Esophagus muscularis mucosa (tissue), 3 donors: ENCODE measurements at regions not wholly inside any gene's neighbourhood (a gene's known extent, or its start where the extent isn't known, plus 50 kb on each side); places are given as distances from the start of the nearest gene placed in this dataset.

Experiments
- POLR2A ChIP-seq: fragments of 450-650 bp; IDR thresholded peaks from one replicate; pipeline ENCODE4 v1.6.1; 2017; ENCODE audit warnings: antibody characterized with exemption, moderate library complexity, mild to moderate bottlenecking, low read depth
- POLR2AphosphoS5 ChIP-seq, 2 donors: sonication (generic); formaldehyde crosslinking; IDR thresholded peaks; one replicate each; pipeline ENCODE4 v1.6.1; 2017; ENCODE audit warnings: antibody characterized with exemption in 2 of 2
- TF ChIP-seq, protein P1 (sequence below), 3 experiments: fragments of 200-600 bp in 2 of 3; fragments of 450-650 bp in 1 of 3; sonication (generic) in 2 of 3; IDR thresholded peaks; one replicate each; pipeline ENCODE4 v1.5.1; 2017 to 2019; ENCODE audit warnings: antibody characterized with exemption in 3 of 3, mild to moderate bottlenecking in 2 of 3, moderate library complexity in 1 of 3

DNA sequence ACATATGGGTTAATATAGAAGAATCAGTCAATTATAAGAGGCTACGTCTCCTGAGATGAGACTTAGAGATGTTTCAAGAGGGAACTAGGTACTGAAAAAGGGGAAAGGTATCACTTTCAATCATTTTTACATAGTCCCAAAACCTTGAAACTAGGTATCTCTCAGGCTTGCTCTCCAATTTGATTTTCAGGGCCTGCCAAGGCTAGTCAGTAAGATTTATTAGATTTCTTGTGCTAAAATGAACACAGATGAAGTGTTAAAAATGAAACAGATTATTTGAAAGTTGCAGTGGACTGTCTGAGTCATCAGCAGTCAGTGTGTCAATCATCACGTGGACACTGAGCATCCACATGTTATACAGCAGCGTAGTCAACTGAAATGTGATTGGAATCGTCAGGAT is 591.1 kb downstream of the DTWD2 start:
- TF ChIP-seq, protein P1, sequence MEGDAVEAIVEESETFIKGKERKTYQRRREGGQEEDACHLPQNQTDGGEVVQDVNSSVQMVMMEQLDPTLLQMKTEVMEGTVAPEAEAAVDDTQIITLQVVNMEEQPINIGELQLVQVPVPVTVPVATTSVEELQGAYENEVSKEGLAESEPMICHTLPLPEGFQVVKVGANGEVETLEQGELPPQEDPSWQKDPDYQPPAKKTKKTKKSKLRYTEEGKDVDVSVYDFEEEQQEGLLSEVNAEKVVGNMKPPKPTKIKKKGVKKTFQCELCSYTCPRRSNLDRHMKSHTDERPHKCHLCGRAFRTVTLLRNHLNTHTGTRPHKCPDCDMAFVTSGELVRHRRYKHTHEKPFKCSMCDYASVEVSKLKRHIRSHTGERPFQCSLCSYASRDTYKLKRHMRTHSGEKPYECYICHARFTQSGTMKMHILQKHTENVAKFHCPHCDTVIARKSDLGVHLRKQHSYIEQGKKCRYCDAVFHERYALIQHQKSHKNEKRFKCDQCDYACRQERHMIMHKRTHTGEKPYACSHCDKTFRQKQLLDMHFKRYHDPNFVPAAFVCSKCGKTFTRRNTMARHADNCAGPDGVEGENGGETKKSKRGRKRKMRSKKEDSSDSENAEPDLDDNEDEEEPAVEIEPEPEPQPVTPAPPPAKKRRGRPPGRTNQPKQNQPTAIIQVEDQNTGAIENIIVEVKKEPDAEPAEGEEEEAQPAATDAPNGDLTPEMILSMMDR (IDR thresholded peaks at IDR 0.05) = no peak
- no peak for TF ChIP-seq POLR2A
- TF ChIP-seq POLR2AphosphoS5 (IDR thresholded peaks at IDR 0.05) = no peak
